ENCODE measurements at regions not wholly inside any gene's neighbourhood (a gene's known extent, or its start where the extent isn't known, plus 50 kb on each side); places are given as distances from the start of the nearest gene placed in this dataset.

DNA sequence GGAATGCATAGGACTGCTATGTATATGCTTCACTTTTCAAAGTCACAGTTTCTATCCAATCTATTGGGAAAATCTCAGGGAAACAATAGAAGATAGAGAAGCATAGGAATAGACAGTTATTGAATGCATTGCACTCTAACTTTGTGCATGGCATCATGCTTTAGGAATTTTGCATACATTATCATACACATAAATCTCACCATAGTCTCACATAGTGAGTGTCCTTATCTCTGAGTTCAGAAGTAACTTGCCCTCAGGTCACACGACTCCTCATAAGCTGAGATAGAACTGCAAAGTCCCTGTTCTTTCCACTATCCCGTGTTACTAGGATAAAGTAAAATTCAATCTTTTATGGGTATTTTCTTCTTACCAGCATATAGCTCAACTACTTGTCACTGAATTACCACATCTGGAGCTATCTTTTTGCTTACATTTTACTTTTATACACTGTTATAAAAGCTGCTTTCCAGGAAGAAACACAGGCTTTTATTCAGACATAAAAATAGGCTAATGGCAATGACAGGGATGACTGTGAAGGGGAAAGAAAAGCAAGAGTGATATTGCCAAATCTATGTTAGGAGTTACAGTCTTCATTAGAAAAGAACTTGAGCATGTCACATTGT is 666.9 kb downstream of the XIRP2 start:
- TF ChIP-seq EZH2 (IDR thresholded peaks at IDR 0.05) (no peak), POLR2AphosphoS5 (IDR thresholded peaks at IDR 0.05; ENCODE audit: borderline replicate concordance, low read depth, low read length) (no peak), FOXP2 (optimal IDR thresholded peaks at IDR 0.05; ENCODE audit: control extremely low read depth, extremely low read length, insufficient read depth) (no peak)
